ENCODE measurements at regions not wholly inside any gene's neighbourhood (a gene's known extent, or its start where the extent isn't known, plus 50 kb on each side); places are given as distances from the start of the nearest gene placed in this dataset.

DNA sequence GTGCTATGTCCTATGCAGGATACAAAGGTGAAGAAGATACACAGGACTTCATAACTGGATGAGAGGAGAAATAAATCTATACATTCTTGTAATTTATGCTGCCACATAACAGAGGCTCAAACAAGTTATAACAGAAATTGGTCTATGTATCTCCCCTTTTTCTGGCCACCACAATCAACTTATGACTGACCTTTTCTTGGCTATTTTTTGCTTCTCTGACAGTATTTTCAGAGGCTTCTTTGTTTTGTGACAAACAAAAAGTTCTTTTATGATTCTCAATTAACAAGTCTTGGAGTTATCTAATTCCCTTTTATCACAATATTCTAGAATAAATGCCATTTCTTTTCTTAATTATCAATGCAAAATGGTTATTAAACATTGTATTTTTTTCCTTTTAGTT, 953.0 kb upstream of the ZWINT start (continued):
- TF ChIP-seq, protein P1, sequence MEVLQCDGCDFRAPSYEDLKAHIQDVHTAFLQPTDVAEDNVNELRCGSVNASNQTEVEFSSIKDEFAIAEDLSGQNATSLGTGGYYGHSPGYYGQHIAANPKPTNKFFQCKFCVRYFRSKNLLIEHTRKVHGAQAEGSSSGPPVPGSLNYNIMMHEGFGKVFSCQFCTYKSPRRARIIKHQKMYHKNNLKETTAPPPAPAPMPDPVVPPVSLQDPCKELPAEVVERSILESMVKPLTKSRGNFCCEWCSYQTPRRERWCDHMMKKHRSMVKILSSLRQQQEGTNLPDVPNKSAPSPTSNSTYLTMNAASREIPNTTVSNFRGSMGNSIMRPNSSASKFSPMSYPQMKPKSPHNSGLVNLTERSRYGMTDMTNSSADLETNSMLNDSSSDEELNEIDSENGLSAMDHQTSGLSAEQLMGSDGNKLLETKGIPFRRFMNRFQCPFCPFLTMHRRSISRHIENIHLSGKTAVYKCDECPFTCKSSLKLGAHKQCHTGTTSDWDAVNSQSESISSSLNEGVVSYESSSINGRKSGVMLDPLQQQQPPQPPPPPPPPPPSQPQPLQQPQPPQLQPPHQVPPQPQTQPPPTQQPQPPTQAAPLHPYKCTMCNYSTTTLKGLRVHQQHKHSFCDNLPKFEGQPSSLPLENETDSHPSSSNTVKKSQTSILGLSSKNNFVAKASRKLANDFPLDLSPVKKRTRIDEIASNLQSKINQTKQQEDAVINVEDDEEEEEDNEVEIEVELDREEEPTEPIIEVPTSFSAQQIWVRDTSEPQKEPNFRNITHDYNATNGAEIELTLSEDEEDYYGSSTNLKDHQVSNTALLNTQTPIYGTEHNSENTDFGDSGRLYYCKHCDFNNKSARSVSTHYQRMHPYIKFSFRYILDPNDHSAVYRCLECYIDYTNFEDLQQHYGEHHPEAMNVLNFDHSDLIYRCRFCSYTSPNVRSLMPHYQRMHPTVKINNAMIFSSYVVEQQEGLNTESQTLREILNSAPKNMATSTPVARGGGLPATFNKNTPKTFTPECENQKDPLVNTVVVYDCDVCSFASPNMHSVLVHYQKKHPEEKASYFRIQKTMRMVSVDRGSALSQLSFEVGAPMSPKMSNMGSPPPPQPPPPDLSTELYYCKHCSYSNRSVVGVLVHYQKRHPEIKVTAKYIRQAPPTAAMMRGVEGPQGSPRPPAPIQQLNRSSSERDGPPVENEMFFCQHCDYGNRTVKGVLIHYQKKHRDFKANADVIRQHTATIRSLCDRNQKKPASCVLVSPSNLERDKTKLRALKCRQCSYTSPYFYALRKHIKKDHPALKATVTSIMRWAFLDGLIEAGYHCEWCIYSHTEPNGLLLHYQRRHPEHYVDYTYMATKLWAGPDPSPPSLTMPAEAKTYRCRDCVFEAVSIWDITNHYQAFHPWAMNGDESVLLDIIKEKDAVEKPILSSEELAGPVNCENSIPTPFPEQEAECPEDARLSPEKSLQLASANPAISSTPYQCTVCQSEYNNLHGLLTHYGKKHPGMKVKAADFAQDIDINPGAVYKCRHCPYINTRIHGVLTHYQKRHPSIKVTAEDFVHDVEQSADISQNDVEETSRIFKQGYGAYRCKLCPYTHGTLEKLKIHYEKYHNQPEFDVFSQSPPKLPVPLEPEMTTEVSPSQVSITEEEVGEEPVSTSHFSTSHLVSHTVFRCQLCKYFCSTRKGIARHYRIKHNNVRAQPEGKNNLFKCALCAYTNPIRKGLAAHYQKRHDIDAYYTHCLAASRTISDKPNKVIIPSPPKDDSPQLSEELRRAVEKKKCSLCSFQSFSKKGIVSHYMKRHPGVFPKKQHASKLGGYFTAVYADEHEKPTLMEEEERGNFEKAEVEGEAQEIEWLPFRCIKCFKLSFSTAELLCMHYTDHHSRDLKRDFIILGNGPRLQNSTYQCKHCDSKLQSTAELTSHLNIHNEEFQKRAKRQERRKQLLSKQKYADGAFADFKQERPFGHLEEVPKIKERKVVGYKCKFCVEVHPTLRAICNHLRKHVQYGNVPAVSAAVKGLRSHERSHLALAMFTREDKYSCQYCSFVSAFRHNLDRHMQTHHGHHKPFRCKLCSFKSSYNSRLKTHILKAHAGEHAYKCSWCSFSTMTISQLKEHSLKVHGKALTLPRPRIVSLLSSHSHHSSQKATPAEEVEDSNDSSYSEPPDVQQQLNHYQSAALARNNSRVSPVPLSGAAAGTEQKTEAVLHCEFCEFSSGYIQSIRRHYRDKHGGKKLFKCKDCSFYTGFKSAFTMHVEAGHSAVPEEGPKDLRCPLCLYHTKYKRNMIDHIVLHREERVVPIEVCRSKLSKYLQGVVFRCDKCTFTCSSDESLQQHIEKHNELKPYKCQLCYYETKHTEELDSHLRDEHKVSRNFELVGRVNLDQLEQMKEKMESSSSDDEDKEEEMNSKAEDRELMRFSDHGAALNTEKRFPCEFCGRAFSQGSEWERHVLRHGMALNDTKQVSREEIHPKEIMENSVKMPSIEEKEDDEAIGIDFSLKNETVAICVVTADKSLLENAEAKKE (CRISPR knock-in tag; IDR thresholded peaks at IDR 0.05) = no peak
- no peak for TF ChIP-seq STAT1 (IDR thresholded peaks at IDR 0.05; ENCODE audit: unreplicated experiment)

GRCh38 chr10:57303566-57303965, 942.5 kb upstream of the ZWINT start:
- TF ChIP-seq, protein P2, sequence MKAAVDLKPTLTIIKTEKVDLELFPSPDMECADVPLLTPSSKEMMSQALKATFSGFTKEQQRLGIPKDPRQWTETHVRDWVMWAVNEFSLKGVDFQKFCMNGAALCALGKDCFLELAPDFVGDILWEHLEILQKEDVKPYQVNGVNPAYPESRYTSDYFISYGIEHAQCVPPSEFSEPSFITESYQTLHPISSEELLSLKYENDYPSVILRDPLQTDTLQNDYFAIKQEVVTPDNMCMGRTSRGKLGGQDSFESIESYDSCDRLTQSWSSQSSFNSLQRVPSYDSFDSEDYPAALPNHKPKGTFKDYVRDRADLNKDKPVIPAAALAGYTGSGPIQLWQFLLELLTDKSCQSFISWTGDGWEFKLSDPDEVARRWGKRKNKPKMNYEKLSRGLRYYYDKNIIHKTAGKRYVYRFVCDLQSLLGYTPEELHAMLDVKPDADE (IDR thresholded peaks at IDR 0.05) = no peak
- H4K20me1 ChIP-seq (replicated peaks; ENCODE audit: insufficient read depth) = no peaks in the 10 kb centered on the region
- no peak overlapping the region for H3K4me2 ChIP-seq
- DNase-seq (ENCODE audit: low spot score) = no peak
- no peaks in the 10 kb centered on the region for H3K27me3 Mint-ChIP-seq (ENCODE audit: insufficient read depth, low read depth, poor library complexity)
- no peaks in the 10 kb centered on the region for H3K27me3 ChIP-seq (ENCODE audit: insufficient read depth)
- peaks cover 20% of the 10 kb centered on the region for H3K4me1 Mint-ChIP-seq
- H3K4me1 ChIP-seq (ENCODE audit: insufficient read depth) = peaks cover 11% of the 10 kb centered on the region; the same call in 1 of the 2 replicates
- H3K9me3 Mint-ChIP-seq = no peaks in the 10 kb centered on the region
- H3K27ac Mint-ChIP-seq = 0 out of 2 replicates have a peak overlapping the region, but pooled peaks have one; percentile 59
- H3K36me3 ChIP-seq (ENCODE audit: insufficient read depth) = no peaks in the 10 kb centered on the region
- ATAC-seq = no peak
- no peak overlapping the region for H3K4me3 ChIP-seq
- no peaks in the 10 kb centered on the region for H3F3A ChIP-seq (replicated peaks; ENCODE audit: low read depth)
- H3K9me2 ChIP-seq (ENCODE audit: insufficient read depth) = no peaks in the 10 kb centered on the region
- H3K79me2 ChIP-seq (replicated peaks; ENCODE audit: insufficient read depth) = no peaks in the 10 kb centered on the region
- no peak overlapping the region for H3K27ac ChIP-seq (ENCODE audit: low read depth)
- H2AFZ ChIP-seq = no peak overlapping the region
- no peak overlapping the region for H3K4me3 Mint-ChIP-seq
- no peaks in the 10 kb centered on the region for H3K36me3 Mint-ChIP-seq (ENCODE audit: low read depth)

DNA sequence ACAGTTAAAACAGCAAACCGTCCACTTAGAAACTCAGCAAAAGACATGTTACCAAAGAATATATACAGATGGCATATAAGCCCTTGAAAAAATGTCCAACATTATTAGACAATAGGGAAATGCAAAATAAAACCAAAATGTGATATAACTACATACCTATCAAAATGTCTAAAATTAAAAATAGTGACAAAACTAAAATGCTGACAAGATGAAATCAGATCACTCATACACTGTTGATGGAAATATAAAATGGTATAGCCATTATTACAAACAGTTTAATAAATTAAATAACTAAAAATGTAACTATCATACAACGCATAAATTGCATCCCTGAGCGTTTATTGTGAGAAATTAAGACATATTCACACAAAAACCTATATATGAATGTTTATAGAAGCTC, 939.7 kb upstream of the ZWINT start:
- H3K4me1 Mint-ChIP-seq = peaks cover 20% of the 10 kb centered on the region
- Histone ChIP-seq H4K20me1 (replicated peaks; ENCODE audit: insufficient read depth) (no peaks in the 10 kb centered on the region), H2AFZ (no peak overlapping the region), H3K4me2 (no peak overlapping the region), H3K79me2 (replicated peaks; ENCODE audit: insufficient read depth) (no peaks in the 10 kb centered on the region), H3K27ac (ENCODE audit: low read depth) (no peak overlapping the region), H3K36me3 (ENCODE audit: insufficient read depth) (no peaks in the 10 kb centered on the region), H3F3A (replicated peaks; ENCODE audit: low read depth) (no peaks in the 10 kb centered on the region), H3K9me2 (ENCODE audit: insufficient read depth) (no peaks in the 10 kb centered on the region), H3K4me3 (no peak overlapping the region), H3K4me1 (ENCODE audit: insufficient read depth) (peaks cover 11% of the 10 kb centered on the region; the same call in 1 of the 2 replicates), H3K27me3 (ENCODE audit: insufficient read depth) (no peaks in the 10 kb centered on the region)
- H3K27me3 Mint-ChIP-seq (ENCODE audit: insufficient read depth, low read depth, poor library complexity) = no peaks in the 10 kb centered on the region
- H3K36me3 Mint-ChIP-seq (ENCODE audit: low read depth) = no peaks in the 10 kb centered on the region
- no peak for DNase-seq (ENCODE audit: low spot score)
- no peak overlapping the region for H3K27ac Mint-ChIP-seq
- H3K4me3 Mint-ChIP-seq = no peak overlapping the region
- H3K9me3 Mint-ChIP-seq = no peaks in the 10 kb centered on the region
- no peak for ATAC-seq
- TF ChIP-seq, protein P3, sequence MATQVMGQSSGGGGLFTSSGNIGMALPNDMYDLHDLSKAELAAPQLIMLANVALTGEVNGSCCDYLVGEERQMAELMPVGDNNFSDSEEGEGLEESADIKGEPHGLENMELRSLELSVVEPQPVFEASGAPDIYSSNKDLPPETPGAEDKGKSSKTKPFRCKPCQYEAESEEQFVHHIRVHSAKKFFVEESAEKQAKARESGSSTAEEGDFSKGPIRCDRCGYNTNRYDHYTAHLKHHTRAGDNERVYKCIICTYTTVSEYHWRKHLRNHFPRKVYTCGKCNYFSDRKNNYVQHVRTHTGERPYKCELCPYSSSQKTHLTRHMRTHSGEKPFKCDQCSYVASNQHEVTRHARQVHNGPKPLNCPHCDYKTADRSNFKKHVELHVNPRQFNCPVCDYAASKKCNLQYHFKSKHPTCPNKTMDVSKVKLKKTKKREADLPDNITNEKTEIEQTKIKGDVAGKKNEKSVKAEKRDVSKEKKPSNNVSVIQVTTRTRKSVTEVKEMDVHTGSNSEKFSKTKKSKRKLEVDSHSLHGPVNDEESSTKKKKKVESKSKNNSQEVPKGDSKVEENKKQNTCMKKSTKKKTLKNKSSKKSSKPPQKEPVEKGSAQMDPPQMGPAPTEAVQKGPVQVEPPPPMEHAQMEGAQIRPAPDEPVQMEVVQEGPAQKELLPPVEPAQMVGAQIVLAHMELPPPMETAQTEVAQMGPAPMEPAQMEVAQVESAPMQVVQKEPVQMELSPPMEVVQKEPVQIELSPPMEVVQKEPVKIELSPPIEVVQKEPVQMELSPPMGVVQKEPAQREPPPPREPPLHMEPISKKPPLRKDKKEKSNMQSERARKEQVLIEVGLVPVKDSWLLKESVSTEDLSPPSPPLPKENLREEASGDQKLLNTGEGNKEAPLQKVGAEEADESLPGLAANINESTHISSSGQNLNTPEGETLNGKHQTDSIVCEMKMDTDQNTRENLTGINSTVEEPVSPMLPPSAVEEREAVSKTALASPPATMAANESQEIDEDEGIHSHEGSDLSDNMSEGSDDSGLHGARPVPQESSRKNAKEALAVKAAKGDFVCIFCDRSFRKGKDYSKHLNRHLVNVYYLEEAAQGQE (IDR thresholded peaks at IDR 0.05; ENCODE audit: unreplicated experiment) = no peak
- TF ChIP-seq, protein P4, sequence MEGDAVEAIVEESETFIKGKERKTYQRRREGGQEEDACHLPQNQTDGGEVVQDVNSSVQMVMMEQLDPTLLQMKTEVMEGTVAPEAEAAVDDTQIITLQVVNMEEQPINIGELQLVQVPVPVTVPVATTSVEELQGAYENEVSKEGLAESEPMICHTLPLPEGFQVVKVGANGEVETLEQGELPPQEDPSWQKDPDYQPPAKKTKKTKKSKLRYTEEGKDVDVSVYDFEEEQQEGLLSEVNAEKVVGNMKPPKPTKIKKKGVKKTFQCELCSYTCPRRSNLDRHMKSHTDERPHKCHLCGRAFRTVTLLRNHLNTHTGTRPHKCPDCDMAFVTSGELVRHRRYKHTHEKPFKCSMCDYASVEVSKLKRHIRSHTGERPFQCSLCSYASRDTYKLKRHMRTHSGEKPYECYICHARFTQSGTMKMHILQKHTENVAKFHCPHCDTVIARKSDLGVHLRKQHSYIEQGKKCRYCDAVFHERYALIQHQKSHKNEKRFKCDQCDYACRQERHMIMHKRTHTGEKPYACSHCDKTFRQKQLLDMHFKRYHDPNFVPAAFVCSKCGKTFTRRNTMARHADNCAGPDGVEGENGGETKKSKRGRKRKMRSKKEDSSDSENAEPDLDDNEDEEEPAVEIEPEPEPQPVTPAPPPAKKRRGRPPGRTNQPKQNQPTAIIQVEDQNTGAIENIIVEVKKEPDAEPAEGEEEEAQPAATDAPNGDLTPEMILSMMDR (conservative IDR thresholded peaks at IDR 0.05; ENCODE audit: low read depth in 2 of 2) = no peak
- TF ChIP-seq ZNF331 (CRISPR knock-in tag; IDR thresholded peaks at IDR 0.05; ENCODE audit: low read depth) = no peak
- TF ChIP-seq JUNB (IDR thresholded peaks at IDR 0.05; ENCODE audit: unreplicated experiment) = no peak
- no peak for TF ChIP-seq ZNF114 (CRISPR knock-in tag; IDR thresholded peaks at IDR 0.05)
